GM21390 (cell line): ENCODE measurements at regions not wholly inside any gene's neighbourhood (a gene's known extent, or its start where the extent isn't known, plus 50 kb on each side); places are given as distances from the start of the nearest gene placed in this dataset.

ENCODE experiments used
- ATAC-seq: cut with Tn5 transposase; IDR thresholded peaks from one replicate; pipeline ENCODE4 v1.9.1; 2021; ENCODE audit not compliant: unreplicated experiment

GRCh38 chr15:37773111-37773860 lies 161.2 kb upstream of the TMCO5A start:
- no peak for ATAC-seq

GRCh38 chr15:37774961-37775360 lies 159.5 kb upstream of the TMCO5A start:
- ATAC-seq = no peak

- no peak for ATAC-seq
Observed at GRCh38 chr15:37777006-37777405, 157.4 kb upstream of the TMCO5A start.

- no peak for ATAC-seq
Observed at GRCh38 chr15:37783290-37783689, 151.2 kb upstream of the TMCO5A start.

- ATAC-seq = no peak
Observed at GRCh38 chr15:37788330-37788729, 146.1 kb upstream of the TMCO5A start.

- no peak for ATAC-seq
Observed at GRCh38 chr15:37788767-37789396, 145.6 kb upstream of the TMCO5A start.

GRCh38 chr15:37789397-37789786 lies 145.0 kb upstream of the TMCO5A start:
- ATAC-seq = no peak

GRCh38 chr15:37789881-37790280 lies 144.6 kb upstream of the TMCO5A start:
- no peak for ATAC-seq

GRCh38 chr15:37791693-37792092 lies 142.7 kb upstream of the TMCO5A start:
- no peak for ATAC-seq

GRCh38 chr15:37792351-37792750 lies 142.1 kb upstream of the TMCO5A start:
- no peak for ATAC-seq

- ATAC-seq = no peak
Observed at GRCh38 chr15:37793851-37794250, 140.6 kb upstream of the TMCO5A start.

- ATAC-seq = no peak
Observed at GRCh38 chr15:37794947-37795346, 139.5 kb upstream of the TMCO5A start.

GRCh38 chr15:37801529-37801928 lies 132.9 kb upstream of the TMCO5A start:
- no peak for ATAC-seq

GRCh38 chr15:37806808-37807207 lies 127.6 kb upstream of the TMCO5A start:
- ATAC-seq = no peak

- ATAC-seq = no peak
Observed at GRCh38 chr15:37810381-37810780, 124.1 kb upstream of the TMCO5A start.

- no peak for ATAC-seq
Observed at GRCh38 chr15:37813306-37813705, 121.1 kb upstream of the TMCO5A start.

- no peak for ATAC-seq
Observed at GRCh38 chr15:37814847-37815515, 119.5 kb upstream of the TMCO5A start.

GRCh38 chr15:37818152-37818677 lies 116.2 kb upstream of the TMCO5A start:
- no peak for ATAC-seq

GRCh38 chr15:37819191-37819590 lies 115.2 kb upstream of the TMCO5A start:
- no peak for ATAC-seq

GRCh38 chr15:37820380-37821128 lies 113.9 kb upstream of the TMCO5A start:
- no peak for ATAC-seq

- ATAC-seq = no peak
Observed at GRCh38 chr15:37823601-37824275, 110.7 kb upstream of the TMCO5A start.
